ENCODE measurements at regions not wholly inside any gene's neighbourhood (a gene's known extent, or its start where the extent isn't known, plus 50 kb on each side); places are given as distances from the start of the nearest gene placed in this dataset.
"Not testable (repeated sequence)": the region's sequence is repeated elsewhere in the genome, so short reads cannot be mapped to it uniquely, and the experiment has no call there.

GRCh38 chr6:27139756-27140579 lies 107.5 kb upstream of the PRSS16 start:
- TF ChIP-seq CTCF (IDR thresholded peaks at IDR 0.05; ENCODE audit: control insufficient read depth, extremely low read depth, insufficient read depth) = no peak
- DNase-seq (ENCODE audit: low read depth) = no peak
- H3K4me3 ChIP-seq (ENCODE audit: low read depth, low read length) = no peak overlapping the region

- no peak overlapping the region for H3K4me3 ChIP-seq (ENCODE audit: low read depth, low read length)
- no peak for DNase-seq (ENCODE audit: low read depth)
- TF ChIP-seq CTCF (IDR thresholded peaks at IDR 0.05; ENCODE audit: control insufficient read depth, extremely low read depth, insufficient read depth) = no peak
Measured at GRCh38 chr6:27140999-27141528, 106.4 kb upstream of the PRSS16 start.

- no peak overlapping the region for H3K4me3 ChIP-seq (ENCODE audit: low read depth, low read length)
- TF ChIP-seq CTCF (IDR thresholded peaks at IDR 0.05; ENCODE audit: control insufficient read depth, extremely low read depth, insufficient read depth) = no peak
- DNase-seq (ENCODE audit: low read depth) = no peak
Measured at GRCh38 chr6:27141529-27142015, 105.9 kb upstream of the PRSS16 start.

GRCh38 chr6:27143020-27143388 lies 104.5 kb upstream of the PRSS16 start:
- H3K4me3 ChIP-seq (ENCODE audit: low read depth, low read length); DNase-seq (ENCODE audit: low read depth): not testable (repeated sequence)

GRCh38 chr6:27143474-27144026 lies 104.0 kb upstream of the PRSS16 start:
- no peak for TF ChIP-seq CTCF (IDR thresholded peaks at IDR 0.05; ENCODE audit: control insufficient read depth, extremely low read depth, insufficient read depth)
- no peak for DNase-seq (ENCODE audit: low read depth)
- no peak overlapping the region for H3K4me3 ChIP-seq (ENCODE audit: low read depth, low read length)

GRCh38 chr6:27144740-27145079 lies 102.8 kb upstream of the PRSS16 start:
- peak overlapping the region; percentile 59 for H3K4me3 ChIP-seq (ENCODE audit: low read depth, low read length)
- no peak for DNase-seq (ENCODE audit: low read depth)
- no peak for TF ChIP-seq CTCF (IDR thresholded peaks at IDR 0.05; ENCODE audit: control insufficient read depth, extremely low read depth, insufficient read depth)

- no peak for TF ChIP-seq CTCF (IDR thresholded peaks at IDR 0.05; ENCODE audit: control insufficient read depth, extremely low read depth, insufficient read depth)
- peak overlapping the region; percentile 59 for H3K4me3 ChIP-seq (ENCODE audit: low read depth, low read length)
Measured at GRCh38 chr6:27145731-27146455, 101.6 kb upstream of the PRSS16 start.

GRCh38 chr6:27146456-27146705 lies 101.1 kb upstream of the PRSS16 start:
- DNase-seq (ENCODE audit: low read depth) = not testable (repeated sequence)
- peak overlapping the region; percentile 59 for H3K4me3 ChIP-seq (ENCODE audit: low read depth, low read length)

More at GRCh38 chr6:27145731-27146455, 101.6 kb upstream of the PRSS16 start:
- peak; percentile 88 for DNase-seq (ENCODE audit: low read depth)
